GM21528 (cell line): ENCODE measurements at regions not wholly inside any gene's neighbourhood (a gene's known extent, or its start where the extent isn't known, plus 50 kb on each side); places are given as distances from the start of the nearest gene placed in this dataset.
"Not testable (repeated sequence)": the region's sequence is repeated elsewhere in the genome, so short reads cannot be mapped to it uniquely, and the experiment has no call there.

Source experiments
- ATAC-seq: cut with Tn5 transposase; IDR thresholded peaks from one replicate; pipeline ENCODE4 v1.9.1; 2021; ENCODE audit warnings: mild to moderate bottlenecking, moderate library complexity; ENCODE audit not compliant: unreplicated experiment, low FRiP score

GRCh38 chr2:17160594-17160993 is 357.6 kb downstream of the RAD51AP2 start:
- peak; percentile 86 for ATAC-seq

- no peak for ATAC-seq
These were observed 362.2 kb downstream of the RAD51AP2 start for GRCh38 chr2:17156086-17156485.

- ATAC-seq, result no peak
These were observed 368.3 kb downstream of the RAD51AP2 start for GRCh38 chr2:17149945-17150344.

- ATAC-seq, result peak; percentile 46
These were observed 369.7 kb downstream of the RAD51AP2 start for GRCh38 chr2:17148407-17149145.

GRCh38 chr2:17146358-17146757 is 371.9 kb downstream of the RAD51AP2 start:
- no peak for ATAC-seq

GRCh38 chr2:17136877-17137276 is 381.4 kb downstream of the RAD51AP2 start:
- ATAC-seq, result no peak

- ATAC-seq, result no peak
These were observed 382.0 kb downstream of the RAD51AP2 start for GRCh38 chr2:17136231-17136630.

GRCh38 chr2:17135619-17136018 is 382.6 kb downstream of the RAD51AP2 start:
- ATAC-seq, result no peak

GRCh38 chr2:17133052-17133671 is 385.1 kb downstream of the RAD51AP2 start:
- no peak for ATAC-seq

- ATAC-seq, result not testable (repeated sequence)
These were observed 387.6 kb downstream of the RAD51AP2 start for GRCh38 chr2:17130627-17131026.

- ATAC-seq, result no peak
These were observed 392.1 kb downstream of the RAD51AP2 start for GRCh38 chr2:17125989-17126620.

- ATAC-seq, result no peak
These were observed 393.5 kb downstream of the RAD51AP2 start for GRCh38 chr2:17124575-17125318.

GRCh38 chr2:17122887-17123501 is 395.2 kb downstream of the RAD51AP2 start:
- ATAC-seq, result no peak

- ATAC-seq, result no peak
These were observed 402.8 kb downstream of the RAD51AP2 start for GRCh38 chr2:17115466-17115865.

GRCh38 chr2:17115042-17115441 is 403.2 kb downstream of the RAD51AP2 start:
- no peak for ATAC-seq

GRCh38 chr2:17107871-17108270 is 410.4 kb downstream of the RAD51AP2 start:
- no peak for ATAC-seq

- ATAC-seq, result no peak
These were observed 411.1 kb downstream of the RAD51AP2 start for GRCh38 chr2:17107151-17107550.

- no peak for ATAC-seq
These were observed 411.8 kb downstream of the RAD51AP2 start for GRCh38 chr2:17106418-17106817.

GRCh38 chr2:17104454-17104853 is 413.8 kb downstream of the RAD51AP2 start:
- ATAC-seq, result peak; percentile 83

- no peak for ATAC-seq
These were observed 416.6 kb downstream of the RAD51AP2 start for GRCh38 chr2:17101596-17101995.

GRCh38 chr2:17101091-17101490 is 417.1 kb downstream of the RAD51AP2 start:
- ATAC-seq, result no peak
